ENCODE measurements at regions not wholly inside any gene's neighbourhood (a gene's known extent, or its start where the extent isn't known, plus 50 kb on each side); places are given as distances from the start of the nearest gene placed in this dataset.
"Not testable (repeated sequence)": the region's sequence is repeated elsewhere in the genome, so short reads cannot be mapped to it uniquely, and the experiment has no call there.

DNA sequence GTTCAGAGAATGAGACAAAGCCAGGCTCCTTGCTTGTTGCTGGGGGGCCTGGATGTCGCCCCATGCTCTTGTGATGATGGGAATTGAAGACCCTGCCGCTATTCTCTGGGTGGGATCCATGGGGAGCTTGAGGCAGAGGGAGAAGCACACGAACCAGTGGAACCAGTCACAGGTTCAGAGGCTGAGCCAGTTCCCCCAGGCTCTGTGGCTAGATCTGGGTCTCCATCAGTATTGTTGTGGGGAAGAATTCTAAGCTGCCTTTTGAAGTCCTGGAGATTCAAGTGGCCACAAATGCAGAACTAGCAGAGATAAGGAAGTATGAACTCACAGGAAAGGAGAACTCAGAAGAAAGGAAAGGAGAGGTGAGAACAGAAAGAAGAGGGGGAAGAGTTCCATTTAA lies 219.4 kb downstream of the MSX2 start:
- no peak for ATAC-seq
- TF ChIP-seq TOX (CRISPR knock-in tag; IDR thresholded peaks at IDR 0.05; ENCODE audit: borderline replicate concordance), result no peak
- no peak for TF ChIP-seq RARB (CRISPR knock-in tag; IDR thresholded peaks at IDR 0.05)
- no peak for TF ChIP-seq SNAI2 (CRISPR knock-in tag; IDR thresholded peaks at IDR 0.05)
- no peak for TF ChIP-seq ZNF565 (CRISPR knock-in tag; conservative IDR thresholded peaks at IDR 0.05; ENCODE audit: low read depth)
- TF ChIP-seq ZNF8 (CRISPR knock-in tag; IDR thresholded peaks at IDR 0.05), result no peak
- TF ChIP-seq, protein P1, sequence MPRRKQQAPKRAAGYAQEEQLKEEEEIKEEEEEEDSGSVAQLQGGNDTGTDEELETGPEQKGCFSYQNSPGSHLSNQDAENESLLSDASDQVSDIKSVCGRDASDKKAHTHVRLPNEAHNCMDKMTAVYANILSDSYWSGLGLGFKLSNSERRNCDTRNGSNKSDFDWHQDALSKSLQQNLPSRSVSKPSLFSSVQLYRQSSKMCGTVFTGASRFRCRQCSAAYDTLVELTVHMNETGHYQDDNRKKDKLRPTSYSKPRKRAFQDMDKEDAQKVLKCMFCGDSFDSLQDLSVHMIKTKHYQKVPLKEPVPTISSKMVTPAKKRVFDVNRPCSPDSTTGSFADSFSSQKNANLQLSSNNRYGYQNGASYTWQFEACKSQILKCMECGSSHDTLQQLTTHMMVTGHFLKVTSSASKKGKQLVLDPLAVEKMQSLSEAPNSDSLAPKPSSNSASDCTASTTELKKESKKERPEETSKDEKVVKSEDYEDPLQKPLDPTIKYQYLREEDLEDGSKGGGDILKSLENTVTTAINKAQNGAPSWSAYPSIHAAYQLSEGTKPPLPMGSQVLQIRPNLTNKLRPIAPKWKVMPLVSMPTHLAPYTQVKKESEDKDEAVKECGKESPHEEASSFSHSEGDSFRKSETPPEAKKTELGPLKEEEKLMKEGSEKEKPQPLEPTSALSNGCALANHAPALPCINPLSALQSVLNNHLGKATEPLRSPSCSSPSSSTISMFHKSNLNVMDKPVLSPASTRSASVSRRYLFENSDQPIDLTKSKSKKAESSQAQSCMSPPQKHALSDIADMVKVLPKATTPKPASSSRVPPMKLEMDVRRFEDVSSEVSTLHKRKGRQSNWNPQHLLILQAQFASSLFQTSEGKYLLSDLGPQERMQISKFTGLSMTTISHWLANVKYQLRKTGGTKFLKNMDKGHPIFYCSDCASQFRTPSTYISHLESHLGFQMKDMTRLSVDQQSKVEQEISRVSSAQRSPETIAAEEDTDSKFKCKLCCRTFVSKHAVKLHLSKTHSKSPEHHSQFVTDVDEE (CRISPR knock-in tag; IDR thresholded peaks at IDR 0.05), result no peak
- TF ChIP-seq CSDC2 (CRISPR knock-in tag; IDR thresholded peaks at IDR 0.05), result no peak
- no peak for TF ChIP-seq ESRRG (CRISPR knock-in tag; IDR thresholded peaks at IDR 0.05)
- TF ChIP-seq, protein P2, sequence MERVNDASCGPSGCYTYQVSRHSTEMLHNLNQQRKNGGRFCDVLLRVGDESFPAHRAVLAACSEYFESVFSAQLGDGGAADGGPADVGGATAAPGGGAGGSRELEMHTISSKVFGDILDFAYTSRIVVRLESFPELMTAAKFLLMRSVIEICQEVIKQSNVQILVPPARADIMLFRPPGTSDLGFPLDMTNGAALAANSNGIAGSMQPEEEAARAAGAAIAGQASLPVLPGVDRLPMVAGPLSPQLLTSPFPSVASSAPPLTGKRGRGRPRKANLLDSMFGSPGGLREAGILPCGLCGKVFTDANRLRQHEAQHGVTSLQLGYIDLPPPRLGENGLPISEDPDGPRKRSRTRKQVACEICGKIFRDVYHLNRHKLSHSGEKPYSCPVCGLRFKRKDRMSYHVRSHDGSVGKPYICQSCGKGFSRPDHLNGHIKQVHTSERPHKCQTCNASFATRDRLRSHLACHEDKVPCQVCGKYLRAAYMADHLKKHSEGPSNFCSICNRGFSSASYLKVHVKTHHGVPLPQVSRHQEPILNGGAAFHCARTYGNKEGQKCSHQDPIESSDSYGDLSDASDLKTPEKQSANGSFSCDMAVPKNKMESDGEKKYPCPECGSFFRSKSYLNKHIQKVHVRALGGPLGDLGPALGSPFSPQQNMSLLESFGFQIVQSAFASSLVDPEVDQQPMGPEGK (CRISPR knock-in tag; IDR thresholded peaks at IDR 0.05; ENCODE audit: borderline replicate concordance), result no peak

DNA sequence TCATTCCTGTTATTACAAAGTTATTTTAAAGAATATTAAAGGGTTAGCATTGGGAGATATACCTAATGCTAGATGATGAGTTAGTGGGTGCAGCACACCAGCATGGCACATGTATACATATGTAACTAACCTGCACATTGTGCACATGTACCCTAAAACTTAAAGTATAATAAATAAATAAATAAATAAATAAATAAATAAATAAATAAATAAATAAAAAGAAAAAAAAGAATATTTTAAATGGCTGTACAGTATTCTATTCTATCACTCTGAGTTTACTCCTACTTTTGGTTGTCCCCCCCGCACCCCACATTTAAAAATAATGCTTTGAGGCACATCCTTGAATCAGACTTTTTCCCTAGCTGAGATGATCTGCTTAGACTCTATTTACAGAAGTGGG lies 218.6 kb downstream of the MSX2 start:
- ATAC-seq, result not testable (repeated sequence)

DNA sequence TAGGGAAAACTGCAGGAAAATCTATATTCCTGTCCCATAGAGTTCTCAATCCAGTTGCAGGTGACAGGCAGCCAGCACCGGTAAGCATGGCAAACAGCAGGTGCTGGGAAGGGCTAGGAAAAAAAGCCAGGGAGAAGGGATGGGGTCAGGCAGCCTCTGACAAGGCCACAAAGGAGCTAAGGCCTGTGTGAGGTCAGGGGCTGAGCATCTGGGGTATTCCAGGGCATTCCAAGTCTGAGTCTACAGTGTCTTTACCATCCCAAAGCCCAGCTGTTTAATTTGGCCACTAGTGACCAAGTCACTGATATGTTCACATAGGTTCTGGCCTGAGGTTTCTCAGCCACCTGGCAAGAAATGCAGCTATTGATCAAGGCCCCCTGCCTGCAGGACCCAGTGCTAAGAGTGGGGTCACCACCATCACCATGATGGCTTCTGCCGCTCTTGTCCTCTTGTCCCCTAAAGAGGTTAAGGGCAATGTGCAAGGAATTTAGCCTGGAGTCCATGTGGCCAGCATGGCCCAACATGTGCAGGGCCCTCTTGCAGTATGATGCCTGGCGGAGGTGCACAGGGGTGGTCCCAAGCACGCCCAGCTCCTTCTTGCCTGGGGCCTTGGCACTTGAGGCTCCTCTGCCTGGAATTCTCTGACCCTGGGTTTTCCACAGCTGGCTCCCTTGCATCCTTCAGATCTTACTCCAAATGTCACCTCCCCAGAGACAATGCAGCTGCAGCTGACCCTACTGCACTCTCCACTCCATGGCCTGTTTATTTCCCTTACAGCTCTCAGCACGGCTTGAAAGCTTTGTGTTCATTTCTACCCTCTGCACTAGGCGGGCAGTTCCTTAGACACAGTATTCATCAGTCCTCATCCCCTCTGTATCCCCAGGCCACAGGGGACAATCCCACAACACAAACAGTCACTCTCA lies 213.1 kb downstream of the MSX2 start:
- no peak for ATAC-seq

More for the DNA sequence above, 213.1 kb downstream of the MSX2 start:
- TF ChIP-seq, protein P2 (CRISPR knock-in tag; IDR thresholded peaks at IDR 0.05; ENCODE audit: borderline replicate concordance), result no peak
- TF ChIP-seq RARB (CRISPR knock-in tag; IDR thresholded peaks at IDR 0.05) (no peak), ARNTL (CRISPR knock-in tag; IDR thresholded peaks at IDR 0.05; ENCODE audit: borderline replicate concordance, low read depth) (no peak), ZFP30 (CRISPR knock-in tag; IDR thresholded peaks at IDR 0.05) (no peak), TCF4 (CRISPR knock-in tag; IDR thresholded peaks at IDR 0.05; ENCODE audit: borderline replicate concordance) (no peak), ZNF565 (CRISPR knock-in tag; conservative IDR thresholded peaks at IDR 0.05; ENCODE audit: low read depth) (no peak), ZFP3 (CRISPR knock-in tag; IDR thresholded peaks at IDR 0.05) (no peak), OSR1 (CRISPR knock-in tag; IDR thresholded peaks at IDR 0.05) (no peak), ZC3H10 (CRISPR knock-in tag; IDR thresholded peaks at IDR 0.05) (no peak), PPARA (CRISPR knock-in tag; IDR thresholded peaks at IDR 0.05; ENCODE audit: borderline replicate concordance) (no peak), ESRRG (CRISPR knock-in tag; IDR thresholded peaks at IDR 0.05) (no peak), TOX (CRISPR knock-in tag; IDR thresholded peaks at IDR 0.05; ENCODE audit: borderline replicate concordance) (no peak), GLIS3 (CRISPR knock-in tag; IDR thresholded peaks at IDR 0.05) (no peak), ZNF8 (CRISPR knock-in tag; IDR thresholded peaks at IDR 0.05) (no peak), CSDC2 (CRISPR knock-in tag; IDR thresholded peaks at IDR 0.05) (no peak), ISL1 (CRISPR knock-in tag; IDR thresholded peaks at IDR 0.05) (no peak)
- TF ChIP-seq, protein P3, sequence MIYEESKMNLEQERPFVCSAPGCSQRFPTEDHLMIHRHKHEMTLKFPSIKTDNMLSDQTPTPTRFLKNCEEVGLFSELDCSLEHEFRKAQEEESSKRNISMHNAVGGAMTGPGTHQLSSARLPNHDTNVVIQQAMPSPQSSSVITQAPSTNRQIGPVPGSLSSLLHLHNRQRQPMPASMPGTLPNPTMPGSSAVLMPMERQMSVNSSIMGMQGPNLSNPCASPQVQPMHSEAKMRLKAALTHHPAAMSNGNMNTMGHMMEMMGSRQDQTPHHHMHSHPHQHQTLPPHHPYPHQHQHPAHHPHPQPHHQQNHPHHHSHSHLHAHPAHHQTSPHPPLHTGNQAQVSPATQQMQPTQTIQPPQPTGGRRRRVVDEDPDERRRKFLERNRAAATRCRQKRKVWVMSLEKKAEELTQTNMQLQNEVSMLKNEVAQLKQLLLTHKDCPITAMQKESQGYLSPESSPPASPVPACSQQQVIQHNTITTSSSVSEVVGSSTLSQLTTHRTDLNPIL (CRISPR knock-in tag; IDR thresholded peaks at IDR 0.05; ENCODE audit: low read depth), result no peak
- TF ChIP-seq, protein P4, sequence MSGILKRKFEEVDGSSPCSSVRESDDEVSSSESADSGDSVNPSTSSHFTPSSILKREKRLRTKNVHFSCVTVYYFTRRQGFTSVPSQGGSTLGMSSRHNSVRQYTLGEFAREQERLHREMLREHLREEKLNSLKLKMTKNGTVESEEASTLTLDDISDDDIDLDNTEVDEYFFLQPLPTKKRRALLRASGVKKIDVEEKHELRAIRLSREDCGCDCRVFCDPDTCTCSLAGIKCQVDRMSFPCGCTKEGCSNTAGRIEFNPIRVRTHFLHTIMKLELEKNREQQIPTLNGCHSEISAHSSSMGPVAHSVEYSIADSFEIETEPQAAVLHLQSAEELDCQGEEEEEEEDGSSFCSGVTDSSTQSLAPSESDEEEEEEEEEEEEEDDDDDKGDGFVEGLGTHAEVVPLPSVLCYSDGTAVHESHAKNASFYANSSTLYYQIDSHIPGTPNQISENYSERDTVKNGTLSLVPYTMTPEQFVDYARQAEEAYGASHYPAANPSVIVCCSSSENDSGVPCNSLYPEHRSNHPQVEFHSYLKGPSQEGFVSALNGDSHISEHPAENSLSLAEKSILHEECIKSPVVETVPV (CRISPR knock-in tag; IDR thresholded peaks at IDR 0.05), result no peak
- TF ChIP-seq, protein P5, sequence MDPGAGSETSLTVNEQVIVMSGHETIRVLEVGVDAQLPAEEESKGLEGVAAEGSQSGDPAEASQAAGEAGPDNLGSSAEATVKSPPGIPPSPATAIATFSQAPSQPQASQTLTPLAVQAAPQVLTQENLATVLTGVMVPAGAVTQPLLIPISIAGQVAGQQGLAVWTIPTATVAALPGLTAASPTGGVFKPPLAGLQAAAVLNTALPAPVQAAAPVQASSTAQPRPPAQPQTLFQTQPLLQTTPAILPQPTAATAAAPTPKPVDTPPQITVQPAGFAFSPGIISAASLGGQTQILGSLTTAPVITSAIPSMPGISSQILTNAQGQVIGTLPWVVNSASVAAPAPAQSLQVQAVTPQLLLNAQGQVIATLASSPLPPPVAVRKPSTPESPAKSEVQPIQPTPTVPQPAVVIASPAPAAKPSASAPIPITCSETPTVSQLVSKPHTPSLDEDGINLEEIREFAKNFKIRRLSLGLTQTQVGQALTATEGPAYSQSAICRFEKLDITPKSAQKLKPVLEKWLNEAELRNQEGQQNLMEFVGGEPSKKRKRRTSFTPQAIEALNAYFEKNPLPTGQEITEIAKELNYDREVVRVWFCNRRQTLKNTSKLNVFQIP (CRISPR knock-in tag; IDR thresholded peaks at IDR 0.05; ENCODE audit: borderline replicate concordance, low read depth), result no peak
- TF ChIP-seq, protein P1 (CRISPR knock-in tag; IDR thresholded peaks at IDR 0.05), result no peak
